ENCODE measurements at regions not wholly inside any gene's neighbourhood (a gene's known extent, or its start where the extent isn't known, plus 50 kb on each side); places are given as distances from the start of the nearest gene placed in this dataset.

DNA sequence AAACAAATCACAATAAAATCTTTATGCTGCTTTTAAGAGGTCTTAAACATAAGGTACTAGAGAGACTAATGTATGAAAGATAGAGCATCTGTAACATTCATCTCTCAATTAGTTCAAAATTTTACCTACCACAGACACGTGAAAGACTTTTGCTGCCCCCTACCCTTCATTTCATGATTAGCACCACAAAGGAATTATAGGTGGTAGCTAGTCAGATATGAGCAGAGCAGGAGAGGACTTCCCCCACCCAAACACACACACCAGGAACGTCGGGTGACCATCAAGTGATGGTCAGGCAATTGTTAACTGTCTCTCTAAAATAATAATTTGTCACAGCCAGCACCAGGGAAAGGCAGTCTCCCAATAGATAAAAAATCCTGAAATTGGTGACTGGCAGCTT, 1531.7 kb upstream of the SPRY2 start:
- TF ChIP-seq EZH2 (IDR thresholded peaks at IDR 0.05; ENCODE audit: borderline replicate concordance, insufficient read depth, low read length, poor library complexity, severe bottlenecking) (no peak), TAF1 (IDR thresholded peaks at IDR 0.05; ENCODE audit: low read depth) (no peak), POLR2AphosphoS5 (IDR thresholded peaks at IDR 0.05) (no peak), SMC3 (conservative IDR thresholded peaks at IDR 0.05; ENCODE audit: poor library complexity) (peak; percentile 47), RAD21 (conservative IDR thresholded peaks at IDR 0.05) (peak; percentile 60), MXI1 (conservative IDR thresholded peaks at IDR 0.05; ENCODE audit: poor library complexity, severe bottlenecking) (no peak), EP300 (conservative IDR thresholded peaks at IDR 0.05; ENCODE audit: poor library complexity, severe bottlenecking) (no peak)
- TF ChIP-seq, protein P1, sequence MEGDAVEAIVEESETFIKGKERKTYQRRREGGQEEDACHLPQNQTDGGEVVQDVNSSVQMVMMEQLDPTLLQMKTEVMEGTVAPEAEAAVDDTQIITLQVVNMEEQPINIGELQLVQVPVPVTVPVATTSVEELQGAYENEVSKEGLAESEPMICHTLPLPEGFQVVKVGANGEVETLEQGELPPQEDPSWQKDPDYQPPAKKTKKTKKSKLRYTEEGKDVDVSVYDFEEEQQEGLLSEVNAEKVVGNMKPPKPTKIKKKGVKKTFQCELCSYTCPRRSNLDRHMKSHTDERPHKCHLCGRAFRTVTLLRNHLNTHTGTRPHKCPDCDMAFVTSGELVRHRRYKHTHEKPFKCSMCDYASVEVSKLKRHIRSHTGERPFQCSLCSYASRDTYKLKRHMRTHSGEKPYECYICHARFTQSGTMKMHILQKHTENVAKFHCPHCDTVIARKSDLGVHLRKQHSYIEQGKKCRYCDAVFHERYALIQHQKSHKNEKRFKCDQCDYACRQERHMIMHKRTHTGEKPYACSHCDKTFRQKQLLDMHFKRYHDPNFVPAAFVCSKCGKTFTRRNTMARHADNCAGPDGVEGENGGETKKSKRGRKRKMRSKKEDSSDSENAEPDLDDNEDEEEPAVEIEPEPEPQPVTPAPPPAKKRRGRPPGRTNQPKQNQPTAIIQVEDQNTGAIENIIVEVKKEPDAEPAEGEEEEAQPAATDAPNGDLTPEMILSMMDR (IDR thresholded peaks at IDR 0.05; ENCODE audit: poor library complexity, severe bottlenecking) = peak; percentile 54
- TF ChIP-seq, protein P2, sequence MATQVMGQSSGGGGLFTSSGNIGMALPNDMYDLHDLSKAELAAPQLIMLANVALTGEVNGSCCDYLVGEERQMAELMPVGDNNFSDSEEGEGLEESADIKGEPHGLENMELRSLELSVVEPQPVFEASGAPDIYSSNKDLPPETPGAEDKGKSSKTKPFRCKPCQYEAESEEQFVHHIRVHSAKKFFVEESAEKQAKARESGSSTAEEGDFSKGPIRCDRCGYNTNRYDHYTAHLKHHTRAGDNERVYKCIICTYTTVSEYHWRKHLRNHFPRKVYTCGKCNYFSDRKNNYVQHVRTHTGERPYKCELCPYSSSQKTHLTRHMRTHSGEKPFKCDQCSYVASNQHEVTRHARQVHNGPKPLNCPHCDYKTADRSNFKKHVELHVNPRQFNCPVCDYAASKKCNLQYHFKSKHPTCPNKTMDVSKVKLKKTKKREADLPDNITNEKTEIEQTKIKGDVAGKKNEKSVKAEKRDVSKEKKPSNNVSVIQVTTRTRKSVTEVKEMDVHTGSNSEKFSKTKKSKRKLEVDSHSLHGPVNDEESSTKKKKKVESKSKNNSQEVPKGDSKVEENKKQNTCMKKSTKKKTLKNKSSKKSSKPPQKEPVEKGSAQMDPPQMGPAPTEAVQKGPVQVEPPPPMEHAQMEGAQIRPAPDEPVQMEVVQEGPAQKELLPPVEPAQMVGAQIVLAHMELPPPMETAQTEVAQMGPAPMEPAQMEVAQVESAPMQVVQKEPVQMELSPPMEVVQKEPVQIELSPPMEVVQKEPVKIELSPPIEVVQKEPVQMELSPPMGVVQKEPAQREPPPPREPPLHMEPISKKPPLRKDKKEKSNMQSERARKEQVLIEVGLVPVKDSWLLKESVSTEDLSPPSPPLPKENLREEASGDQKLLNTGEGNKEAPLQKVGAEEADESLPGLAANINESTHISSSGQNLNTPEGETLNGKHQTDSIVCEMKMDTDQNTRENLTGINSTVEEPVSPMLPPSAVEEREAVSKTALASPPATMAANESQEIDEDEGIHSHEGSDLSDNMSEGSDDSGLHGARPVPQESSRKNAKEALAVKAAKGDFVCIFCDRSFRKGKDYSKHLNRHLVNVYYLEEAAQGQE (IDR thresholded peaks at IDR 0.05; ENCODE audit: borderline replicate concordance) = no peak
